H9 (cell line): ENCODE measurements at regions not wholly inside any gene's neighbourhood (a gene's known extent, or its start where the extent isn't known, plus 50 kb on each side); places are given as distances from the start of the nearest gene placed in this dataset.

ENCODE experiments used
- DNase-seq: peaks from one replicate; pipeline ENCODE4 v3.0.0-alpha.2; 2017
- H2AFZ ChIP-seq: one replicate; pipeline ENCODE4 v1.6.1; 2013; ENCODE audit warnings: mild to moderate bottlenecking, low read length, control low read depth, moderate library complexity
- H2AK5ac ChIP-seq: 2 replicates; pipeline ENCODE4 v1.6.1; 2013; ENCODE audit warnings: low read length, control low read depth, mixed read lengths; ENCODE audit not compliant: insufficient read length
- H2BK120ac ChIP-seq: one replicate; pipeline ENCODE4 v1.6.1; 2013; ENCODE audit warnings: low read depth, mild to moderate bottlenecking, low read length, control low read depth, inconsistent platforms; ENCODE audit not compliant: poor library complexity, severe bottlenecking
- H2BK12ac ChIP-seq: 2 replicates; pipeline ENCODE4 v1.6.1; 2013; ENCODE audit warnings: low read length, control low read depth, mixed read lengths, low read depth; ENCODE audit not compliant: insufficient read length
- H2BK15ac ChIP-seq: 2 replicates; pipeline ENCODE4 v1.6.1; 2013; ENCODE audit warnings: low read depth, low read length, control low read depth
- H2BK20ac ChIP-seq: one replicate; pipeline ENCODE4 v1.6.1; 2013; ENCODE audit warnings: low read depth, mild to moderate bottlenecking, low read length, control low read depth, inconsistent platforms; ENCODE audit not compliant: poor library complexity, severe bottlenecking
- H2BK5ac ChIP-seq: 2 replicates; pipeline ENCODE4 v1.6.1; 2013; ENCODE audit warnings: low read length, control low read depth, mixed read lengths; ENCODE audit not compliant: insufficient read length
- H3K14ac ChIP-seq: 2 replicates; pipeline ENCODE4 v1.6.1; 2013; ENCODE audit warnings: low read length, control low read depth; ENCODE audit not compliant: insufficient read depth
- H3K18ac ChIP-seq: 2 replicates; pipeline ENCODE4 v1.6.1; 2013; ENCODE audit warnings: low read depth, mild to moderate bottlenecking, mixed read lengths, low read length, control low read depth; ENCODE audit not compliant: insufficient read length
- H3K23ac ChIP-seq: 2 replicates; pipeline ENCODE4 v1.6.1; 2013; ENCODE audit warnings: low read length, control low read depth, mixed read lengths, low read depth; ENCODE audit not compliant: insufficient read length
- H3K23me2 ChIP-seq: 2 replicates; pipeline ENCODE4 v1.6.1; 2013; ENCODE audit warnings: low read depth, mild to moderate bottlenecking, mixed read lengths, low read length, control low read depth; ENCODE audit not compliant: insufficient read length, poor library complexity, severe bottlenecking
- H3K27ac ChIP-seq: 2 replicates; pipeline ENCODE4 v1.5.1; 2013; ENCODE audit warnings: low read length, control low read depth, mixed read lengths, low read depth; ENCODE audit not compliant: insufficient read length
- H3K27me3 ChIP-seq: 2 replicates; pipeline ENCODE4 v1.6.1; 2013; ENCODE audit warnings: low read length, control low read depth, inconsistent platforms; ENCODE audit not compliant: insufficient read depth
- H3K4ac ChIP-seq: 2 replicates; pipeline ENCODE4 v1.6.1; 2013; ENCODE audit warnings: low read depth, mild to moderate bottlenecking, control low read depth, inconsistent platforms, low read length, moderate library complexity
- H3K4me1 ChIP-seq: 2 replicates; pipeline ENCODE4 v1.6.1; 2013; ENCODE audit warnings: low read length, control low read depth, inconsistent platforms; ENCODE audit not compliant: insufficient read depth
- H3K4me2 ChIP-seq: 2 replicates; pipeline ENCODE4 v1.6.1; 2013; ENCODE audit warnings: low read length, control low read depth, mixed read lengths; ENCODE audit not compliant: insufficient read length, insufficient read depth
- H3K56ac ChIP-seq: 2 replicates; pipeline ENCODE4 v1.6.1; 2013; ENCODE audit warnings: low read depth, mild to moderate bottlenecking, mixed read lengths, low read length, control low read depth; ENCODE audit not compliant: insufficient read length
- H3K79me1 ChIP-seq: 2 replicates; pipeline ENCODE4 v1.6.1; 2013; ENCODE audit warnings: low read depth, mild to moderate bottlenecking, moderate library complexity, low read length, control low read depth, inconsistent platforms; ENCODE audit not compliant: insufficient read depth, poor library complexity, severe bottlenecking
- H3K79me2 ChIP-seq: 2 replicates; pipeline ENCODE4 v1.6.1; 2013; ENCODE audit warnings: low read length, control low read depth, inconsistent platforms; ENCODE audit not compliant: insufficient read depth
- H3K9ac ChIP-seq: 2 replicates; pipeline ENCODE4 v1.6.1; 2013; ENCODE audit warnings: low read length, control low read depth, mixed read lengths; ENCODE audit not compliant: insufficient read length; ENCODE audit errors: extremely low read depth
- H3K9me3 ChIP-seq: one replicate; pipeline ENCODE4 v1.6.1; 2013; ENCODE audit warnings: low read depth, low read length, inconsistent platforms; ENCODE audit not compliant: control insufficient read depth
- H3T11ph ChIP-seq: one replicate; pipeline ENCODE4 v1.6.1; 2013; ENCODE audit warnings: mild to moderate bottlenecking, low read length, control low read depth, inconsistent platforms
- H4K20me1 ChIP-seq: one replicate; pipeline ENCODE4 v1.6.1; 2013; ENCODE audit not compliant: control insufficient read depth, insufficient read length, insufficient read depth
- H4K5ac ChIP-seq: 2 replicates; pipeline ENCODE4 v1.6.1; 2013; ENCODE audit warnings: low read depth, mild to moderate bottlenecking, mixed read lengths, low read length, control low read depth; ENCODE audit not compliant: insufficient read length
- H4K8ac ChIP-seq: replicated peaks from 2 replicates; pipeline ENCODE4 v1.6.1; 2013; ENCODE audit warnings: low read length, control low read depth, mixed read lengths, low read depth; ENCODE audit not compliant: insufficient read length
- H4K91ac ChIP-seq: 2 replicates; pipeline ENCODE4 v1.6.1; 2013; ENCODE audit warnings: low read depth, mild to moderate bottlenecking, moderate library complexity, mixed read lengths, low read length, control low read depth; ENCODE audit not compliant: insufficient read length
- H3K27ac Mint-ChIP-seq, 3 experiments: 2 replicates in 2 of 3; 3 replicates in 1 of 3; pipeline ENCODE4 v1.8.0; 2020 to 2021; ENCODE audit warnings: mixed read lengths in 3 of 3, mild to moderate bottlenecking in 1 of 3, moderate library complexity in 1 of 3
- H3K27me3 Mint-ChIP-seq: 2 replicates; pipeline ENCODE4 v1.8.0; 2021; ENCODE audit warnings: low read depth, mild to moderate bottlenecking, moderate library complexity, mixed read lengths
- H3K36me3 Mint-ChIP-seq, 3 experiments: 2 replicates in 2 of 3; 3 replicates in 1 of 3; pipeline ENCODE4 v1.8.0; 2020 to 2021; ENCODE audit warnings: low read depth in 3 of 3, mixed read lengths in 3 of 3; ENCODE audit not compliant: insufficient read depth in 1 of 3
- H3K4me1 Mint-ChIP-seq, 2 experiments: 2 replicates each; pipeline ENCODE4 v1.8.0; 2020; ENCODE audit warnings: mixed read lengths in 2 of 2
- H3K4me3 Mint-ChIP-seq, 2 experiments: 2 replicates in 1 of 2; 3 replicates in 1 of 2; pipeline ENCODE4 v1.8.0; 2020 to 2021; ENCODE audit warnings: mild to moderate bottlenecking in 2 of 2, mixed read lengths in 2 of 2, moderate library complexity in 1 of 2
- H3K9me3 Mint-ChIP-seq, 2 experiments: 2 replicates in 1 of 2; 3 replicates in 1 of 2; pipeline ENCODE4 v1.8.0; 2020; ENCODE audit warnings: mild to moderate bottlenecking in 2 of 2, mixed read lengths in 2 of 2, moderate library complexity in 1 of 2
- CTCF ChIP-seq: fragments of 200-600 bp; sonication (generic); conservative IDR thresholded peaks from 3 replicates; pipeline ENCODE4 v1.8.0; 2021; ENCODE audit warnings: antibody characterized with exemption, mild to moderate bottlenecking
- WGBS: extraction: QIAGEN DNeasy Blood & Tissue Kit; methylation state at CpG from one replicate; pipeline ENCODE4 v1.1.7; 2013; ENCODE audit warnings: missing lambda C conversion rate, low lambda C conversion rate, mixed read lengths; ENCODE audit not compliant: insufficient read length; ENCODE audit errors: extremely low coverage; 5-methylcytosine and 5-hydroxymethylcytosine counted together

- no peaks in the 10 kb centered on the region for H3K4me1 Mint-ChIP-seq
- no peak overlapping the region for H3K4me3 Mint-ChIP-seq
- no CpG with 5 or more reads among the region's 5 CpGs for WGBS
- Histone ChIP-seq H2BK20ac (no peak overlapping the region), H3K4ac (no peak overlapping the region), H4K8ac (no peak overlapping the region), H4K20me1 (no peaks in the 10 kb centered on the region), H3K14ac (no peak overlapping the region), H2AFZ (no peak overlapping the region), H2BK15ac (no peak overlapping the region), H3K79me1 (no peaks in the 10 kb centered on the region), H2BK12ac (no peak overlapping the region), H2BK5ac (no peak overlapping the region), H3K9ac (no peak overlapping the region), H4K5ac (no peak overlapping the region), H3K23me2 (no peaks in the 10 kb centered on the region), H3K56ac (no peak overlapping the region), H3K27me3 (no peaks in the 10 kb centered on the region), H3K23ac (no peak overlapping the region), H3K4me1 (no peaks in the 10 kb centered on the region), H2BK120ac (no peak overlapping the region), H3K4me2 (no peak overlapping the region), H3K79me2 (no peaks in the 10 kb centered on the region), H2AK5ac (no peak overlapping the region), H3K9me3 (no peaks in the 10 kb centered on the region), H4K91ac (no peak overlapping the region), H3K27ac (no peak overlapping the region), H3K18ac (no peak overlapping the region), H3T11ph (no peak overlapping the region)
- peak; percentile 74 for TF ChIP-seq CTCF
- no peaks in the 10 kb centered on the region for H3K36me3 Mint-ChIP-seq
- no peaks in the 10 kb centered on the region for H3K9me3 Mint-ChIP-seq
- peak overlapping the region in 1 of 3 experiments; percentile 12; a peak in 1 of 7 replicates for H3K27ac Mint-ChIP-seq
- no peaks in the 10 kb centered on the region; the same call in 1 of the 2 replicates for H3K27me3 Mint-ChIP-seq
- no peak for DNase-seq
Observed at GRCh38 chr14:22303589-22304195, 285.3 kb downstream of the DAD1 start.
